ENCODE measurements at regions not wholly inside any gene's neighbourhood (a gene's known extent, or its start where the extent isn't known, plus 50 kb on each side); places are given as distances from the start of the nearest gene placed in this dataset.

DNA sequence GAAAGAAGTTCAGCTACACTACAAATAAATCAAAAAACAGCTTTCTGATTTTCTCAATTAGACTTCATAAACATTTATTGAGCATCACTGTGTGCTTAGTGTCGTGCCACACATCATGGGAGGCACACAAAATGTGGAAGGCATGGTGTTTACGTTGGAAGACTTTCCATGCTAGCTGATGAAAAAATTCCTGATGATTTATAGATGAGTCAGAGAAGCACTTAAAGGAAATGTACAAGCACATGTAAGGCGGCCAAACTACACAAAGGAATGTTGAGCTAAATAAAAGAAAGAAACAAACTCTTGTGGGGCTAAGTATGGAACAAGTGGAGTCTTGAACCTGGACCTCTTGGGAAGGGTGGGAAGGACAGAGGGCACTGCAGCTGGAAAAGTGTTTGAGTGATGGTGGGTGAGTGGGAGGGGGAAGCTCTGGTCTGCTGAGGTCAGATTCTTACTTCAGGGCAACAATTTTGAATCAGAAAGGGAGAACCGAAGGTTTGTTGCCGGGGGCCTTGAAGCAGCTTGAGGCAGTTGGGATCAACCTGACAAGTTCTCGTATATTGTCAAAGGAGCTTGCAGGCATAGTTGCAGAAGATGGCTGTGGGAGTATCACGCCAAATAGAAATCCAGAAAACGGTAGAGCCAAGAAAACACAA lies 66.9 kb downstream of the FOXB1 start:
- Histone ChIP-seq H3K27ac (no peak overlapping the region), H3K4me1 (no peaks in the 10 kb centered on the region), H3K36me3 (no peaks in the 10 kb centered on the region), H3K9me3 (no peaks in the 10 kb centered on the region), H3K4me3 (no peak overlapping the region), H3K27me3 (no peaks in the 10 kb centered on the region)
- intact Hi-C loops (cut with DNase I; ENCODE audit: low total_unique reads), result no loop called here
- TF ChIP-seq, protein P1, sequence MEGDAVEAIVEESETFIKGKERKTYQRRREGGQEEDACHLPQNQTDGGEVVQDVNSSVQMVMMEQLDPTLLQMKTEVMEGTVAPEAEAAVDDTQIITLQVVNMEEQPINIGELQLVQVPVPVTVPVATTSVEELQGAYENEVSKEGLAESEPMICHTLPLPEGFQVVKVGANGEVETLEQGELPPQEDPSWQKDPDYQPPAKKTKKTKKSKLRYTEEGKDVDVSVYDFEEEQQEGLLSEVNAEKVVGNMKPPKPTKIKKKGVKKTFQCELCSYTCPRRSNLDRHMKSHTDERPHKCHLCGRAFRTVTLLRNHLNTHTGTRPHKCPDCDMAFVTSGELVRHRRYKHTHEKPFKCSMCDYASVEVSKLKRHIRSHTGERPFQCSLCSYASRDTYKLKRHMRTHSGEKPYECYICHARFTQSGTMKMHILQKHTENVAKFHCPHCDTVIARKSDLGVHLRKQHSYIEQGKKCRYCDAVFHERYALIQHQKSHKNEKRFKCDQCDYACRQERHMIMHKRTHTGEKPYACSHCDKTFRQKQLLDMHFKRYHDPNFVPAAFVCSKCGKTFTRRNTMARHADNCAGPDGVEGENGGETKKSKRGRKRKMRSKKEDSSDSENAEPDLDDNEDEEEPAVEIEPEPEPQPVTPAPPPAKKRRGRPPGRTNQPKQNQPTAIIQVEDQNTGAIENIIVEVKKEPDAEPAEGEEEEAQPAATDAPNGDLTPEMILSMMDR (IDR thresholded peaks at IDR 0.05), result no peak
- no peak for DNase-seq

DNA sequence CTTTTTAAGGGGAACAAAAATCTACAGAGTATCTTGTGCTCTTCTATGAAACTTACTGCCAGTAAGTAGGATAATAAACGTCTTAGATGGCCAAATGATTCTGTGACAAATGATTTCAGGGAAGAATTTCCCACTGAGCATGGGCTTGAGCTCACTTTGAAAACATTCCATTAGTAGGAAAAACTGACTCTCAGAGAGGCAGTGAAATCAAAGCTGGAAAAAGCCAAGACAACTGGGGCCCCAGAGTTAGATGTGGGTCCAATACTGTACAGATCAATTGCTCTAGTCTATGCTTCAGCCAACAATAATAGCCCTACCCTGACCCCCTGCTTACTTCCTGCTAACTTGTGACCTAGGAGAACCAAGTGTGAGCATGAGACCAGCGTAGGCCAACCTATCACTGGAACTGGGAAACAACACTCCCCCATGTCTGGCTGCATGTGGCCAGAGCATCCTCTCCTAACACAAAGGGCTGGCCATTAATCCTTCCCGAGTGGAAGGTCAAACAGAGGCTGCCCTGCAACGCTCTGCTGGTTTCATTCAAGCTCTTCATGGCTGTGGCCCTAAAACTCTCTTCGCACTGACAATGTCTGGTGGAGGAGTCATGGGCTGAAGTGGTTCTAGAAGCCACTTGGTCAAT lies 68.8 kb downstream of the FOXB1 start:
- no peak for DNase-seq
- H3K36me3 ChIP-seq, result no peaks in the 10 kb centered on the region
- no peak overlapping the region for H3K4me3 ChIP-seq
- H3K27ac ChIP-seq, result no peak overlapping the region
- TF ChIP-seq, protein P1 (IDR thresholded peaks at IDR 0.05), result no peak
- no peaks in the 10 kb centered on the region for H3K4me1 ChIP-seq
- intact Hi-C loops (cut with DNase I; ENCODE audit: low total_unique reads), result no loop called here
- no peaks in the 10 kb centered on the region for H3K9me3 ChIP-seq
- no peaks in the 10 kb centered on the region for H3K27me3 ChIP-seq

DNA sequence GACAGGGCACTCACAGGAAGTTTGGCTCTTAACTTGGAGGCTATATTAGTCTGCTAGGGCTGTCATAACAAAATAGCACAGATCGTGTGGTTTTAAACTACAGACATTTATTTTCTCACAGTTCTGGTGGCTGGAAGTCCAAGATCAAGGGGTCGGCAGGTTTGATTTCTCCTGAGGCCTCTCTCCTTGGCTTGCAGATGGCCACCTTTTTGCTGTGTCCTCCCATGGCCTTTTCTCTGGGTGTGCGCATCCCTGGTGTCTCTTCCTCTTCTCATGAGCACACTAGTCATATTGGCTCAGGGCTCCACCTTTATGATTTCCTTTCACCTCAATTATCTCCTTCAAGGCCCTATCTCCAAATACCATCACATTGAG lies 69.3 kb downstream of the FOXB1 start:
- DNase-seq, result no peak
- no peaks in the 10 kb centered on the region for H3K36me3 ChIP-seq
- no peak overlapping the region for H3K4me3 ChIP-seq
- H3K27ac ChIP-seq, result no peak overlapping the region
- no peaks in the 10 kb centered on the region for H3K27me3 ChIP-seq
- no peaks in the 10 kb centered on the region for H3K4me1 ChIP-seq
- intact Hi-C loops (cut with DNase I; ENCODE audit: low total_unique reads), result no loop called here
- H3K9me3 ChIP-seq, result no peaks in the 10 kb centered on the region
- TF ChIP-seq, protein P1 (IDR thresholded peaks at IDR 0.05), result no peak

DNA sequence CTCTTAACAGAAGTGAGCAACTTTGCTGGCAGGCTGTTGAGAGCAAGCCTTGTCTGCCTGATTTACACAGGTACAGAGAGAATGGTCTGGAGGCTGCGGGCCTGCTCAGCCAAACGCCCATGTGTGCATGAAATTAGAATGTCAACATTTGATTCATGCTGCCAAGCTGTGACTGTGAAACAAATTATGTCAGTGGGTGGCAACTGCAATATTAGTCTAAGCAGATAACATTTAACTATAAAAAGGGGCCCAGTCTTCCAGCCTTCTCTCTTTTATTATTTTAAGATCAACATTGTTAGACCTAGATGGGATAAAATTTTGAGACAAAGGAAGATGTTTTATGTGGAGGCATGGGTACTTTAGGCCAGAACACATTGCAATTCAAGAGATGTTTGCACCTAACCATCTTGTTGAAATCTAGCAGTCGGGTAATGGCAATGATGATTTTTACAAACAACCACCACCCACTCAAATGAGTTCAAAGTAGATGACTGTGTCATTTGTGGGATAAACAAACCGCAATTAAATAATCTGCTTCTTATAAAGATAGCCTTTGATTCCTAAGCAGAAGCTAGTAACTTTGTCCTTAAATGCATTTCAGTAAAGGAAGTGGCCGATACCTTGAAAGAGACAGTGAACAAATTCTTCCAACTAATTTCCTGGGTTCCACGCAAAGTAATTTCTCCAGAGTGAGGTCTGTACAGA lies 70.2 kb downstream of the FOXB1 start:
- Histone ChIP-seq H3K36me3 (no peaks in the 10 kb centered on the region), H3K4me1 (no peaks in the 10 kb centered on the region), H3K9me3 (no peaks in the 10 kb centered on the region), H3K4me3 (no peak overlapping the region), H3K27ac (no peak overlapping the region), H3K27me3 (no peaks in the 10 kb centered on the region)
- no peak for DNase-seq
- TF ChIP-seq, protein P1 (IDR thresholded peaks at IDR 0.05), result no peak
- intact Hi-C loops (cut with DNase I; ENCODE audit: low total_unique reads), result no loop called here

DNA sequence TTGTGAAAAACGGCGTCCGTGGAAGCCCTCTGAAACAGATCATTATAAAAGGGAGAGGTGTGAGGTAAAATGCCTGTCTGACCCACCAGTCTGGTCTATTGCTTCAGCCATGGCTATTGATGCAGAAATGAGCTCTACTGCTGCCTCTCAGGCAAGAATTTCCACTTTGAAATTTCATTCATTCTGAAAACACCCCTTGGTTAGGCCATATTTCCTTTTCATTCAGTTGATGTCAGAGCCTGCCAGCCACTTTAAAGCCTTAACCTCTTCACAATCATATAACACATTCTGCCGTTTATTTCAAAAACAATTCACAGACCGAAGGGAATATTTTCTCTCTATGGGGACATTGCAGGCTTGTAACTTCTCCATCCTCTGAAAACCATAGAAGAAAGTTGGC lies 71.9 kb downstream of the FOXB1 start:
- Histone ChIP-seq H3K36me3 (no peaks in the 10 kb centered on the region), H3K9me3 (no peaks in the 10 kb centered on the region), H3K4me1 (no peaks in the 10 kb centered on the region), H3K27me3 (no peaks in the 10 kb centered on the region), H3K4me3 (no peak overlapping the region), H3K27ac (no peak overlapping the region)
- intact Hi-C loops (cut with DNase I; ENCODE audit: low total_unique reads), result no loop called here
- no peak for DNase-seq
- TF ChIP-seq, protein P1 (IDR thresholded peaks at IDR 0.05), result no peak
